IPS DF 19.7 (cell line): ENCODE measurements at regions not wholly inside any gene's neighbourhood (a gene's known extent, or its start where the extent isn't known, plus 50 kb on each side); places are given as distances from the start of the nearest gene placed in this dataset.

Experiments used
- DNase-seq: peaks from one replicate; pipeline ENCODE4 v3.0.0-alpha.2; 2013; ENCODE audit warnings: low read depth, low spot score

DNA sequence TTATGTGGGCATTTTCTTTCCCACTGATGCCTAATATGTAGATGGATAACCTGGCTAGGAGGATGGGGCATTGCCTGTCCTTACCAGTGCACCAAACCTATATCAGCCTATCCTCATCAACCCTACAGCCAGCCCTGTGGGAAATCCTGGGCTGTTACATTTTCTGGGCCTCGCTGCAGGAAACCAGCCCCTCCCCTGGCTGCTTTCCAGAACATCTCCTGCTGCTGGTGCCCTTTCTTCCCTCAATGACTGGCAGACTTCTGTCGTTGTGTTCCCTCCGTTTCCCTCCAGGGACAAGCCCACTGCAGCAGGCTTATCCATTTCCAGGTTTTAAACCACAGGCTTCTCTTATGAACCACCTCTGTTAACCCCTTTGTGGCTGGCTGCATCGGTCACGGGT is 486.1 kb upstream of the COBL start:
- peak; percentile 2 for DNase-seq

GRCh38 chr7:51797371-51797770 is 480.8 kb upstream of the COBL start:
- DNase-seq = no peak

- DNase-seq = no peak
These were observed 476.2 kb upstream of the COBL start for GRCh38 chr7:51792796-51793195.

DNA sequence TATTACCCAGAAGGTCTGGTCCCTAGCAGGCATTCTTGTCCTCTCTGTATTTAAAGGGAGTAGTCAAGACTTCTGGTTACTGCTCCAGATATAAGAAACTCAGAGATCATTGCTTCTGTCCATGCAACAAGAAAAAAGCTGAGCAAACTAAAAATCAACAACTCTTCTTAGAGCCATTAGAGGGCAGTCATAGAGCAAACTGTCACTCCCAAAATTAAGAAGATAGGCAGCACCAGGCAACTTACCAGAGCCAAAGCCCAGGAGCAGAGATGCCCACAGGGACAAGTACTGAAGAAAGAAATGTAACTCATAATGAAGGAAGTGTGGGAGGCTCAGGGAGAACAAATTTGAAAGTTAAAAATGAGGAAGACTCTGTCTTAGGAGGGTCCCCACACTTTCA is 472.9 kb upstream of the COBL start:
- peak; percentile 33 for DNase-seq

DNA sequence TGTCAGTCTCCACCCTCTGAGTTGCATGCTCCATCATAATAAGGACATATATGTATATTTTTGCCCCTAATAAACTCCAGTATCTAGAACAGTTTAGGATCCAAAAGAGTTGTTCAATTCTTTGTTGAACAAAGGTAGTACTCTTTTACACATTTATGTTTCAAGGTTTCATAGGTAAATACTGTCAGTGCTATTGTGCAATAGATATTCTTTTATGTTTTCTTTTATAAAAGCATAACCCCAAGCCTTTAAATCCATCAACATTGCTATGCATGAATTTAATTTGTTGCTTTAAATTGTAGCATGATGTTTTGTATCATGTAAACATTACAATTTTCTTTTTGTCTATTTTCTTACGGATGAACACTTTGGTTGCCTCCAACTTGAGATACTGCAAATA is 469.7 kb upstream of the COBL start:
- DNase-seq = no peak

- DNase-seq = no peak
These were observed 469.3 kb upstream of the COBL start for GRCh38 chr7:51785876-51786275.

DNA sequence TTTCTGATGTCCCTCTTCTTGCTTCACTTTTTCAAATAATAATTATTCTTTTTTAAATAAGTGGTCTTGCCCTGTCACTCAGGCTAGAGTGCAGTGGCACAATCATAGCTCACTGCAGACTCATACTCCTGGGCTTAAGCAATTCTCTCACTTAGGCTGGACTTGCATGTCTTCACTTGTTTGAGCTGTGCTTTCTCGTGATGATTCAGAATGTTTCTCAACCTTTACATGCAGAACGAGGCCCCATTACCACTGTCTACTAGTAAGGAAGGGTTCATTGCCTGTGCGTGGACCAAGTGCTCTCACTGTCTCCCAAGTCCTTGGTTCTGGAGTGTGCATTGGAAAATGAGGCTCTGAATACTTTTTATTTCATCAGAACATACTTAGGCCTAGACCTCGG is 468.6 kb upstream of the COBL start:
- DNase-seq = no peak

DNA sequence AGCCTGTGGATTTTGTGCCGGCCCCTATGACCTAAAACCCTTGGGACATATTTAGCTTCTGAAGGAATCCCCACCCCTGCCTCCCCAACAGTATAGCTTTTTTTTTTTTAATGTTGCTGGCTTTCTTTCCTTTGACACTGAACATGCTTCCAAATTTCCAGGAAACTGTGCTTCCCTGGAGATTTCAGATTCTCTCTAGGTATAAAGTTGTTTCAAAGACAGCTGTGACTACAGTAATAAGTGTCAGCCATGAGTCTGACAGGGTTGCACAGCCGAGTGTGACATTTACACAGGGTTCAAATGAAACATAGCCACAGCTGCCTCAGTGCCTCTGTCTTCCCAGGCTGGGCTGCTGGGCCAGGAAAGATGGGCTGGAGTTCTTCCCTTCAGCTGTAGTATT is 466.6 kb upstream of the COBL start:
- no peak for DNase-seq

- DNase-seq = no peak
These were observed 461.5 kb upstream of the COBL start for GRCh38 chr7:51778121-51778520.

GRCh38 chr7:51774178-51774577 is 457.6 kb upstream of the COBL start:
- no peak for DNase-seq

- no peak for DNase-seq
These were observed 455.6 kb upstream of the COBL start for GRCh38 chr7:51772190-51772589.

- DNase-seq = no peak
These were observed 448.4 kb upstream of the COBL start for GRCh38 chr7:51764976-51765375.

DNA sequence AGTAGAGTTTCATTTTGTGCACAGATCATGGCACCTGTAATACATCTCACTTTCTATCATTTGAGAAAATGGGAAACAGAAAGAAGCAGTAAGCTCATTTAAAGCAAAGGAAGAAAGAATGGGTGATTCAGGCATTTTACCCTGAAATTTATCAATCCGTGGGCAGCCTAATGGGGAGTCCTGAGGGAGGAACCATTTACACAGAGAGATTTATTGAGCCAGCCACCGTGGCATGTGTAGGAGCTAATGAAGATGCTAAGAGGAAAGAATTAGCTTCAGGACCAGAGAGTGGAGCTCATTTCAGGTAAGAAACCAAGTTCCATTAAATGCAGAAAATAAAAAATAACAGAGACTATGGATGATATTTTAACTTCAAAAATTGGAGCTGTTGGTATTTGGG is 443.4 kb upstream of the COBL start:
- DNase-seq = no peak

GRCh38 chr7:51757960-51758359 is 441.4 kb upstream of the COBL start:
- no peak for DNase-seq

DNA sequence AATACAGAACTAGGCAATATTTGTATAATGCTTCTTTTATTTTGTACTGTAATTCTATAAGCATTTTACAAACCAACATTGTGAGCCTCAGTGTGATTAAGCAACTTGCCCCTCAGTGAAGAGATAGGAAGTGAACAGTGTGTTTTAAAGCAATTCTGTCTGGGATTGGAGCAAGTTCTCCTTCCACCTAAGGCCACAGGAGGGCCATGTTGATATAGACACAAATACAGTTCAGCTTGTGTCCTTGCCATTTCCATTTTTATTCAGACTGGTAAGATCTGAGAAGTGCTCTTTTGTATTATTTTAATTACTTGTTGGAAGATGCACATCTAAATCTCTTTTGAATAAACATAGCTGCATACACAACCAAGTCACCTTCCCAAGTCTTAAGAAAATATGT is 416.3 kb upstream of the COBL start:
- no peak for DNase-seq

DNA sequence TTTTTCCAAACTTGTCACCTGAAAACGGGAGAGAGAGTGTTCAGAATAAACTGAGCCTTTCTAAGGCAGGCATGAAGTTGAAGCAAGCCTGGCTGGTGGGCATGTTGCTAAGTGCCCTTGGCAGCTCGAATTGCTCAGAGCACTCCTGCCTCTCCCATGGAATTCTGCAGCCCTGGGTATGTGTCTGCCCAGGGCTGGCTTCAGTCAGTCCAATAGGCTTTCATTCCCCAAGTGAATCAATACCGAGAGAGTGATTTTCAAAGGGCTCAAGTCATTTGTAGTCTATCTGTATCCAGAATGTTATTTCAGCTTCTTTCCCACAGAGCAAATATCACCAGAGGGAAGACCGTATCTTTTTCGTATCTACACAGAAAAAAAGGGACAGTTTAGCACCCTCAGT is 415.5 kb upstream of the COBL start:
- DNase-seq = no peak

DNA sequence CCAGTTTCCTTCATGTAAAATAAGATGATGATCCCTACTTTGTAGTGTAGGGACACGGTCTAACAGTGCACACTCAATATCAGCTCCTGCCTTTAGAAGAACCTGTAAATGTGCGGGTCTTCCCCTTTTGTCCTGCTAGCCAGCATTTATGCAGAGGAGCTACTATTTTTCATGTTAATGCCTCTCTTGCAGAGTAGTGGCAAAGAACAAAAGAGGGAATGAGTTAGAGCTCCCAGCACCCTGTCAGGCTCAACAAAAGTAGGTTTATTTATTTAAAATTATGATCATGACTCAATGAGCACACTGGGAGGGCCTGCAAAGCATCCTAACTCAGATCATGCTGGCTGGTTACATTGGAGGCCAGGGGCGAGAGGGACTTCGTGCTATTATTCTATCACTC is 414.5 kb upstream of the COBL start:
- DNase-seq = peak; percentile 52

DNA sequence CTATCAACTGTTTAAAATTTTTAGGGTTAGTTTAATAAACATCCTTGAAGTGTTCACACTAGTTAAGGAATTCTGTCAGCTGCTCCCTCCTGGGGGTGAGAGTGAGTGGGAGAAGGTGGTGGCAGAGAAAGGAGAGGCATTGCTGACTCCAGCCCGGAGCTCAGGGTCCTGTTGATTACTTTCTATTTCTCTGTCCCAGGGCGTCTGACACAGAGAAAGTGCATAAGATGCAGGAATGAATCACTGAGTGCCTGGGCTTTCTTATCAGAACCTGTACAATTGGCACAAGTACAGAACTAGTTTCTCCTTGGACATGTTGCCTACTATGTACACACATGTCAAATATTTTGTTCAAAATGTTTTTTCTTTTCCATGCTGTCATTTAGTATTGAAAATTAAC is 410.8 kb upstream of the COBL start:
- no peak for DNase-seq

DNA sequence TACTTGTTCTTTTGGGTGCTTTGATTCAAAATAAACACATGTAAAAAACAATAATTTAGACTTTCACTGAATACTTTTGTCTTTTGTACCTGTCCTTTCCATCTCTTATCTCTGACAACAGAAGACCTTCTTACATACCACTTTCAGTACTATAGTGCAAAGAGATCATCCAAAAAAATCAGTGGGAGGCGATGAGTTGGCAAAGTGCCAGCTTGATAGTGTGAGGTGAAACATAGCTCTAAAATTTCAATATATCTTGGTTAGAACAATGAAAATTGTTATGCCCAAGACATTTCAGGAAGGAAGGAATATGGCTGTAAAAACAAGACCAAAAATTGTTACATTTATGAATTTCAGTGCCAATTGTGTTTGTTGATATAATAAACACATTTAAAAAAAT is 390.2 kb upstream of the COBL start:
- DNase-seq = no peak

DNA sequence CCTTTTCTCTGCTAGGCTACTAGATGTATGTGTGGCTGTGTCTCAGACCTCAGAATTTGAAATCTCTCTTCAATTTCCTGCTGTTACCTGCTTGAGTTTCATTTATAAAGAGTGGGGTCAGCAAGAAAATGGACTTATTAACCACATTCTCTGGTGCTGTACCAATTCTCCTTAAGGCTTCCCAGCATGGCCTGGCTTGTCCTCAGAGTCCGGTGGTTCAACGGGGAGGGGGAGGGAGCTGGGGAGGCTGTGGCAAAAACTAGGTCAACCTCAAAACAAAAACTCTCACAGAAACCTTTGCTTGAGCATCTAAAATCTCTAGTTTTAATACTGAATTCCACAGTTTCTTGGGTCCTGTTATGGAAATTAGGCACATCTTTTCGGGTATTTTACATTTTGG is 389.1 kb upstream of the COBL start:
- DNase-seq = no peak

DNA sequence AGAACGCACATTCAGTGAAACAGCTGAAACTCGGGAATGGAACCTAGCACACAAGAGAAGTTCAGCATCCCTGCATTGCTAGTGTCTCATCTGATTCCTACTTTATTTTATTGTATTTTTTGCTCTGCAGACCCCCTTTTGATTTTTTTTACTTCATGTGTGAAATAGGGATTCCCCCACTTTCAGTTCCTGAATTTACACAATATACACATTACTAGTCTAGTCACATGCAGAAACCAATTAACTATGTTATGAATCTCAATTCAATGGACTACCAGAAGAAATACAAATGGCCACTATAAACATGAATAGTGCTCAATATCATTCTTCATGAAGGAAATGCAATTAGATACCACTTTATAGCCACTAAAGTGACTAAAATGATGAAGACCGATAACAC is 386.1 kb upstream of the COBL start:
- no peak for DNase-seq

DNA sequence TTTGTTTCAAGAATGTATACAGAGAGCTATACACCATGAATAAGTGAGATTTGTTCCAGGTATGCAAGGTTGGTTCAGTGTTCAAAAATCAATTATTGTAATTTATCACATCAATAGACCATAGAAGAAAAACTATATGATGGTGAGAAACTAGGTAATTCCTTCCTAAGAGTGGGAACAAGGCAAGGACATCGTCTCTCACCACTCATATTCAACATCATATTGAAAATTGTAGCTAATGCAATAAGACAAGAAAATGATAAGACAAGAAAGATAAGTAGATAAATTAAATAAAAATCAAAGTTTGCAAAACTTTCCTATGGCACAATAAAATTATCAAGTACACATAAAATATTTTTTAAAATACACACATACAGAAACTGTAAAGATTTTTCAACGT is 385.3 kb upstream of the COBL start:
- DNase-seq = no peak

- DNase-seq = no peak
These were observed 384.1 kb upstream of the COBL start for GRCh38 chr7:51700593-51701215.

DNA sequence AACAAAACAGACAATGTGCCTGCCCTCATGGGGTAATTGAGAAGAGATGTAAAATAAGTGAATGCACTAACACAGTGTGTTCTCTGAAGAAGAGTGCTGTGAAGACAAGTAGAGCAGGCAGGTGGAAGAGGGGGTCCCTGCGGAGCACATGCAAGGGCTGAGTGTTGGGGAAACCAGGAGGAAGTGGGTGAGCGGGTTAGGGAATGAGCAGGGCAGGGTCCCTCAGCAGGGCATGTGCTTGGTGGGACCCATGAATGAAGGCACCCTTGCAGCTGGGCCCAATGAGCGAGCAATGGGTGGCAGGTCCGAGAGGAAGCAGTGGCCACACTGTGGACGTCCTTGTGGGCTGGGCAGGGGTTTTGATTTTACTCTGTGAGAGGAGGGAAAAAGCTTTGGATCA is 376.6 kb upstream of the COBL start:
- no peak for DNase-seq

DNA sequence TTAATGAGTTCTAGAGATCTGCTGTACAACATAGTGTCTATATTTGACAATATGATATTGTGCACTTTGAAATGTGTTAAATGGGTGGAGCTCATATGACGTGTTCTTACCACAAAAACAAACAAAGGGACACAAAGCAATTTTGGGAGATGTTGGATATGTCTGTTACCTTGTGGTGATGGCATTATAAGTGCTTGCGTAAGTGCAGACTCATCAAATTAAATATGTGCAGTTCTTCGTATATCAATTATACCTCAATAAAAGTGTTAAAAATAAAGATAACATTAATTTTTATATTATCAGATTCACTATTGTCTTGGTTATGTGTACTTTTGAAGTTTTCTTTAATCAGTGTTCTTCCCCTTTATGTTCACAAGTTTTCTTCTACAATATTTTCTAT is 372.9 kb upstream of the COBL start:
- no peak for DNase-seq
